ENCODE measurements at regions not wholly inside any gene's neighbourhood (a gene's known extent, or its start where the extent isn't known, plus 50 kb on each side); places are given as distances from the start of the nearest gene placed in this dataset.
"Not testable (repeated sequence)": the region's sequence is repeated elsewhere in the genome, so short reads cannot be mapped to it uniquely, and the experiment has no call there.

- no peak for DNase-seq (ENCODE audit: low spot score)
Observed at GRCh38 chr3:127520993-127521392, 69.5 kb downstream of the TPRA1 start.

- DNase-seq (ENCODE audit: low spot score) = no peak
Observed at GRCh38 chr3:127518456-127519081, 72.0 kb downstream of the TPRA1 start.

GRCh38 chr3:127512256-127512655 is 78.3 kb downstream of the TPRA1 start:
- DNase-seq (ENCODE audit: low spot score) = no peak

GRCh38 chr3:127501177-127501576 is 89.4 kb downstream of the TPRA1 start:
- no peak for DNase-seq (ENCODE audit: low spot score)

GRCh38 chr3:127497676-127498075 is 92.9 kb downstream of the TPRA1 start:
- DNase-seq (ENCODE audit: low spot score) = no peak

GRCh38 chr3:127497166-127497565 is 93.4 kb downstream of the TPRA1 start:
- no peak for DNase-seq (ENCODE audit: low spot score)

GRCh38 chr3:127495821-127496655 is 94.5 kb downstream of the TPRA1 start:
- DNase-seq (ENCODE audit: low spot score) = no peak

GRCh38 chr3:127493924-127494646 is 96.4 kb downstream of the TPRA1 start:
- no peak for DNase-seq (ENCODE audit: low spot score)

- DNase-seq (ENCODE audit: low spot score) = no peak
Observed at GRCh38 chr3:127492426-127492825, 98.1 kb downstream of the TPRA1 start.

DNA sequence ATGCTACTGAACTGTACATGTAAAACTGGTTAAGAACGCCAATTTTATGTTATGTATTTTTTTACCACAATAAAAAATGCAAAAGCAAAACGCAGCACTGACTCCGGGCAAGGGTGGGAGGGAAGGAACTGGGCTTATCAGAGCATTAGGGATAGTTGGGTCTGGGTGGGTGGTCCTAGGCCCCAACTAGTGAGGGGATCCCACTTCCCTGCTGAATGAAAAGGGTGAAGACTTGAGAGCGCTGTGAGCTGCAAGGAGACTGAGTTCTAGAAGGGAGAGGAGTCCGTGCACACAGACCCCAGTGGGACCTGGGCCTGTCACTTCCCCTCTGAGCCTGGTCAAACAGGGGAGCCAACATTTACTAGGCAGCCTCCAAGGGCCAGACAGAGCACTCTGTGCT is 98.6 kb downstream of the TPRA1 start:
- DNase-seq (ENCODE audit: low spot score) = no peak

DNA sequence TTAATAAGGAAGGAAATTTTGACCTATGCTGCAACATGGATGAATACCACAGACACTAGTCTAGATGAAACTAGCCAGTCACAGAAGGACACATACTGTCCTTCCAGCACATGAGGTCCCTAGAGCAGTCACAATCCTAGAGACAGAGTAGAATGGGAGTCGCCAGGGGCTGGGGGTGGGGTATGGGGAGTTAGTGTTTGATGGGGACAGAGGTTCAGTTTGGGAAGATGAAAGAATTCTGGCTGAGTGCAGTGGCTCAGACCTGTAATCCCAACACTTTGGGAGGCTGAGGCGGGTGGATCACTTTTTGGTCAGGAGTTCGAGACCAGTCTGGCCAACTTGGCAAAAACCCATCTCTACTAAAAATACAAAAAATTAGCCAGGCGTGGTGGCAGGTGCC is 99.2 kb downstream of the TPRA1 start:
- no peak for DNase-seq (ENCODE audit: low spot score)

DNA sequence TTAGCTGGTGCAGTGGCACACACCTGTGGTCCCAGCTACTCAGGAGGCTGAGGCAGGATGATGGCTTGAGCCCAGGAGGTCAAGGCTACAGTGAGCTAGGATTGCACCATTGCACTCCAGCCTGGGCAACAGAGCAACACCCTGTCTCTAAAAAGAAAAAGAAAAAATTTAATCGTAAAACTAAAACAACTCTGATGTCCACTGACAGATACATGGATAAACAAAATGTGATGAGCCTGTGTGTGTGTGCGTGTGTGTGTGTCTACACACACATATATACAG is 99.6 kb downstream of the TPRA1 start:
- DNase-seq (ENCODE audit: low spot score) = not testable (repeated sequence)

DNA sequence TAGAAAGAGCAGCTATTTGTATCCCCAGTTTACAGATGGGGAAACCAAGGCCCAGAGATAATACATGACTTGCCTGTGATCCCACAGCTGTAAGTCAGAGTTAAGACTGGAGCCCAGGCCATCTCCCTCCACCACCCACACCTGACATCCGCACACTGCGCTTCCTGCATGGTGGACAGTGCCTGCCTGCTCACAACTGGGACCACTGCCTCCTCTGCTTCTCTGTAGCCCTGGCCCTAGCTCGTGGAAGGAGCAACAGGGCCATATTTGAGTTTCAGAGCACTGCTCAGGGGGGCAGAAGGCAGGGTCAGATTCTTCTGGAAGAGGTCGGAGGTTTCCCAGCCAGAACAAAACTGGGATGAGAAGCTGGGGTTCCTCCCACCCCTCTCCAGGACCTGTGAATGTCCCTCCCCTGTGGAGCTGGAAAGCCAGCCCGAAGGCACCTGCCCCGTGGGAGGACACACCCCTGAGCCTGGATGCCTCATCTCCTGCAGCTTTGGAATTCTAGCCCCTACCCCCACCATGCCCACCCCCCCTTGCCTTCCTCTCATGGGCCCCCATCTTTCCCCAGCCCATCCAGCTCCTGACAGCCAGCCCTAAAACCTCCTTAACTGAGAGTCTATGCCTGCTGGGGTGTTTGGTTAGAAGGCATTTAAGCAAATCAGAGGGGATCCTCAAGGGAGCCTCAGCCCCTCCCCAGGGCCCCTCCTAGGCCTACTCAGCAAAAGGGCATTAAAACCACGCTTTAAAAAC is 100.1 kb downstream of the TPRA1 start:
- no peak for DNase-seq (ENCODE audit: low spot score)

GRCh38 chr3:127489357-127489756 is 101.2 kb downstream of the TPRA1 start:
- DNase-seq (ENCODE audit: low spot score) = no peak

- no peak for DNase-seq (ENCODE audit: low spot score)
Observed at GRCh38 chr3:127488740-127489139, 101.8 kb downstream of the TPRA1 start.

- no peak for DNase-seq (ENCODE audit: low spot score)
Observed at GRCh38 chr3:127488141-127488672, 102.3 kb downstream of the TPRA1 start.

GRCh38 chr3:127487196-127487595 is 103.3 kb downstream of the TPRA1 start:
- DNase-seq (ENCODE audit: low spot score) = no peak

DNA sequence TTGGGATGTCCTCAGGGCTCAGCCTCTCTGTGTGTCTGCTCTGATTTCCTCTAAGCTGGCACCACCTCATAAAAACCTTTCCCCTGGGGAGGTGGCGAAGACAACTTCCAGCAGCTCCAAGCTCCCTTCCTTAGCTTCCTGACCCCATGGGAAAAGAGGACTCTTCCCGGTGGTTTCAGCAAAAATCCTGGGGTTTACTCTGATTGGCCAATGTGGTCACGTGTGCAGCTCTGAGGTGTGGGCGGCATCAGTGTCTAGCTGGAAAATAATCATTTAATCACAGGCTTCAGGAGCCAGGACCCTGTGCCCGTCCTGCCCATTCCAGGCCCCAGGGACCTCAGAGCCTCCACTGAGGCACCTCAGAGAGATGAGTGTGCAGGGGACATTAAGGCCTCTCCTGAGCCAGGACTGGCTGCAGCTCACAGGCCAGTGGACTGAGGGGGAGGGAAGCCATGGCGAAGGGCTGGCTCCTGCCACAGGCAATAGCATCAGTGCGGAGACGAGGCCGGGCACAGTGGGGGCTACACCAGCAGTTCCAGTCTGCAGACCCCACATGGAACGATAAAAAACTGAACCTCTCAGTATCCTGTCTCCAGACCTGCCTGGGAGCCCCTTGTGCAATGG is 104.1 kb downstream of the TPRA1 start:
- no peak for DNase-seq (ENCODE audit: low spot score)

DNA sequence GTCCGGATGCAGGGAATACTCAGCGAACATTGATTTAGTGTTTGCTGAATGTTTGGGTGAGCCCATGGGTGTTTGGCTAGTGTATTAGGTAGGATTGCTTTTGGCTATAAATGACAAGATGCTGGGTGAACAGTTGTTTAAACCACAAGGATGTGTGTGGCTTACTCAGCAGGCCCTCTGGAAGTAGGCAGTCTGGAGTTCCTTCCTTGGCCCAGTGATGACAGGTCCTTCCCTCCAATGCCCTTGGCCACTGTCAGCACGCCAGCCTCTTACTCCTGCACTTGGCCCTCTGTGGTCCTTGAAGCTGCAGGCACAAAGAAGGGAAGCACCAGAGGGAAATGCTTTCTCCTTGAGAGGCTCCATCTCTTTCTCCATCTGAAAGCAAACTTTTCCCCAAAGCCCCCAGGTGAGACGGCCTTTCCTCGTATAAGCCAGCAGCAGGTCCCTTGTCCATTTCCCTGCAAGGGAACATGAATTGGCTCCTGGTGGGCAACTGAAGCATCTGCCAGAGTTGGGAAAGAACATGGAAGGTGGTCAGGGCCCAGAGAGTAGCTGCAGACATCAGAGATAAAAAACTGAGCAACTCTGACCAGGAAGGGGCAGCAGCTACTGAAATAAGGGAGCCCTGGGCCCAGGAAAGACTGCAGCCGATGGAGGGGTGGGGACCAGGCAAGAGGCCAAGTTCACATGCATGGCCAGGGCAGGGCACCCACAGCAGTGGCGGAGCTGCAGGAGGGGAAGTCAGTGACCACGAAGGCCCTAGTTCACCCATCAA is 105.0 kb downstream of the TPRA1 start:
- no peak for DNase-seq (ENCODE audit: low spot score)

DNA sequence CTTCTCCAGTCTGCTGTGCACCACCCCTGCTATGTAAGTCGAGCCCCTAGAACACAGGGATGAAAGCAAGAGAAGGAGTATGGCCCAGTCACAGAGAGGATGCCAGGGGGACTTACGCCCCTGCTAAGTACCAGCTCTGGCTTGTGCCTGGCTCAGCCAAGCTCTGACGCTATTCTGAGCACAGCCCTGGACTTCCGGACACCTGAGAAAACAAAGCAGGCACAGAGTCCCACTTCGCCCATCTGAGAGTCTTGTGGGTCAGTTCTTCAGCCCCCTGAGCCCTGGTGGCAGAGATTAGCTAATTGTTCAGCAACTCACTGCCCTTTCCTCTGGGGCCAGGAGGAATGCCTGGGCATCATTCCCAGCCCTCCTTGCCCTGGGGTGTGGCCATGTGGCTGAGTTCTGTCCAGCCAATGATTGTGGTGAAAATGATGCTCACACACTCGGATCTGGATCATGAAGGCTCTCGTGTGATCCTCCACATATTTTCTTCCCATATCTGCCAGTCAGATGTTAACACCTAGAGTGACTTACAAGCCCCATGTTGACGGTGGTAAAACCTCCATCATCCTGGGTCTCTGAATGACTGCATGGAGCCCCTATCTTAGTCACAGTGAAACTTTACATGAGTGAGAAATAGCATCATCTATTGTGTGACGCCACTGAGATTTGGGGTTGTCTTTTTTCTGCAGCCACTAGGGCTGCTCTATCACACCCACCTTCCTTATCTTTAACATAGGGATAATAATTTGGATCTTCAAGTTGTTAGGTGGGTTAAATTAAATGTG is 105.7 kb downstream of the TPRA1 start:
- no peak for DNase-seq (ENCODE audit: low spot score)

All from NAMALWA (cell line).